Sigmoid colon (tissue), 6 donors: ENCODE measurements at regions not wholly inside any gene's neighbourhood (a gene's known extent, or its start where the extent isn't known, plus 50 kb on each side); places are given as distances from the start of the nearest gene placed in this dataset.
"Not testable (repeated sequence)": the region's sequence is repeated elsewhere in the genome, so short reads cannot be mapped to it uniquely, and the experiment has no call there.

Source experiments
- DNase-seq: peaks from one replicate; pipeline ENCODE4 v3.0.0-alpha.2; 2019
- H3K27ac ChIP-seq, 4 donors: fragments of 200-600 bp; sonication (generic); one replicate each; pipeline ENCODE4 v1.5.1; 2016 to 2019; ENCODE audit warnings: mild to moderate bottlenecking in 1 of 4
- H3K27me3 ChIP-seq, 3 donors: fragments of 200-600 bp; sonication (generic); one replicate each; pipeline ENCODE4 v1.5.1; 2019; ENCODE audit warnings: mild to moderate bottlenecking in 1 of 3
- H3K36me3 ChIP-seq, 4 donors: fragments of 200-600 bp; sonication (generic); one replicate each; pipeline ENCODE4 v1.5.1; 2016 to 2019
- H3K4me1 ChIP-seq, 4 donors: fragments of 200-600 bp; sonication (generic); one replicate each; pipeline ENCODE4 v1.5.1; 2017 to 2019
- H3K4me3 ChIP-seq, 4 donors: fragments of 200-600 bp; sonication (generic); one replicate each; pipeline ENCODE4 v1.5.1; 2017 to 2019; ENCODE audit warnings: mild to moderate bottlenecking in 2 of 4, moderate library complexity in 1 of 4
- H3K9me3 ChIP-seq, 4 donors: fragments of 200-600 bp in 3 of 4; sonication (generic) in 3 of 4; one replicate each; pipeline versions ENCODE4 v1.5.1 to v1.6.1; 2013 to 2019
- EP300 ChIP-seq, 4 donors: sonication (generic); formaldehyde crosslinking; IDR thresholded peaks; one replicate each; pipeline ENCODE4 v1.6.1; 2017; ENCODE audit warnings: antibody characterized with exemption in 4 of 4
- POLR2A ChIP-seq, 2 donors: fragments of 450-650 bp; IDR thresholded peaks; one replicate each; pipeline ENCODE4 v1.6.1; 2016; ENCODE audit warnings: antibody characterized with exemption in 2 of 2, mild to moderate bottlenecking in 2 of 2, moderate library complexity in 2 of 2
- POLR2AphosphoS5 ChIP-seq, 4 donors: sonication (generic); formaldehyde crosslinking; IDR thresholded peaks; one replicate each; pipeline ENCODE4 v1.6.1; 2017; ENCODE audit warnings: antibody characterized with exemption in 4 of 4
- WGBS, 2 donors: extraction: QIAGEN DNeasy Blood & Tissue Kit; methylation state at CpG; one replicate each; pipeline ENCODE4 v1.1.7; 2013; 5-methylcytosine and 5-hydroxymethylcytosine counted together
- intact Hi-C: fragments of 100-400 bp; cut with DNase I; formaldehyde crosslinking; loops from one replicate; pipeline ENCODE4 v1.15.1; 2023
- TF ChIP-seq, protein P1 (sequence below), 4 experiments: fragments of 450-650 bp in 3 of 4; fragments of 200-600 bp in 1 of 4; IDR thresholded peaks; one replicate each; pipeline ENCODE4 v1.5.1; 2016 to 2019; ENCODE audit warnings: antibody characterized with exemption in 4 of 4, mild to moderate bottlenecking in 3 of 4, moderate library complexity in 2 of 4
- donor health status: healthy with polysubstance abuse.
- donor health status: healthy.

DNA sequence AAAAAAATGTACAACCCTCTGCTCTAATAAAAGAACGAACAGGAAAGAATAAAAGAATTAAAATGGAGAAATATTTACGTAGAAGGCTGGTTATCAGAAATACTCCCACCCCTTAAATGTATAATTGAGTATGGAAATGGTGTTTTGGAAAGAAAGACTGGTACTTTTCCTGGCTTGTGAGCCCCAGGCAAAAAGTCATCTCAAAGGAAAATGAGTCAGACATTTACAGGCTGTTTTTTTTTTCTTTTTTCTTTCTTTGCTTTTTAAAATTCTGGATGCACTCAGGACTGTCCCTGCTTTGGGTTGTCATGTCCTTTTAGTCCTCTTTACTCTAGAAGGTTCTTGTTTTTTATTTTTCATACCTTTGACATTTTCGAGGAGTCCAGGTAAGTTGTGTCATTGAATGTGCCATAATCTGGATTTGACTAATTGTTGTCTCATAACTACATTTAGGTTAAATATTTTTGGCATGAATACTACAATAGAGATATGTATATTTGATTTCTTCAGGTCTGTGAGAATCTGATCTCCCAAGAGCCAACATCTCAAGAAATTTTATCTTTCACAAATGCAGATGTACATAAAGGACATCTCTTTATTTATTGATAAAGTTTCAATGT lies 313.0 kb upstream of the GLI3 start:
- Histone ChIP-seq H3K27ac (no peak overlapping the region), H3K36me3 (no peaks in the 10 kb centered on the region), H3K4me3 (no peak overlapping the region), H3K27me3 (no peaks in the 10 kb centered on the region), H3K9me3 (peaks cover 0 to 4% (median under 1%) of the 10 kb centered on the region in 4 donors), H3K4me1 (peaks cover 0 to 16% (median 7%) of the 10 kb centered on the region in 4 donors)
- DNase-seq: no peak
- TF ChIP-seq EP300 (IDR thresholded peaks at IDR 0.05) (no peak), POLR2AphosphoS5 (IDR thresholded peaks at IDR 0.05) (no peak), POLR2A (IDR thresholded peaks at IDR 0.05) (no peak)
- TF ChIP-seq, protein P1, sequence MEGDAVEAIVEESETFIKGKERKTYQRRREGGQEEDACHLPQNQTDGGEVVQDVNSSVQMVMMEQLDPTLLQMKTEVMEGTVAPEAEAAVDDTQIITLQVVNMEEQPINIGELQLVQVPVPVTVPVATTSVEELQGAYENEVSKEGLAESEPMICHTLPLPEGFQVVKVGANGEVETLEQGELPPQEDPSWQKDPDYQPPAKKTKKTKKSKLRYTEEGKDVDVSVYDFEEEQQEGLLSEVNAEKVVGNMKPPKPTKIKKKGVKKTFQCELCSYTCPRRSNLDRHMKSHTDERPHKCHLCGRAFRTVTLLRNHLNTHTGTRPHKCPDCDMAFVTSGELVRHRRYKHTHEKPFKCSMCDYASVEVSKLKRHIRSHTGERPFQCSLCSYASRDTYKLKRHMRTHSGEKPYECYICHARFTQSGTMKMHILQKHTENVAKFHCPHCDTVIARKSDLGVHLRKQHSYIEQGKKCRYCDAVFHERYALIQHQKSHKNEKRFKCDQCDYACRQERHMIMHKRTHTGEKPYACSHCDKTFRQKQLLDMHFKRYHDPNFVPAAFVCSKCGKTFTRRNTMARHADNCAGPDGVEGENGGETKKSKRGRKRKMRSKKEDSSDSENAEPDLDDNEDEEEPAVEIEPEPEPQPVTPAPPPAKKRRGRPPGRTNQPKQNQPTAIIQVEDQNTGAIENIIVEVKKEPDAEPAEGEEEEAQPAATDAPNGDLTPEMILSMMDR (IDR thresholded peaks at IDR 0.05): no peak
- intact Hi-C loops: no loop called here
- 59 to 66% methylated on average over 3 of the region's 3 CpGs for WGBS, 2 donors

DNA sequence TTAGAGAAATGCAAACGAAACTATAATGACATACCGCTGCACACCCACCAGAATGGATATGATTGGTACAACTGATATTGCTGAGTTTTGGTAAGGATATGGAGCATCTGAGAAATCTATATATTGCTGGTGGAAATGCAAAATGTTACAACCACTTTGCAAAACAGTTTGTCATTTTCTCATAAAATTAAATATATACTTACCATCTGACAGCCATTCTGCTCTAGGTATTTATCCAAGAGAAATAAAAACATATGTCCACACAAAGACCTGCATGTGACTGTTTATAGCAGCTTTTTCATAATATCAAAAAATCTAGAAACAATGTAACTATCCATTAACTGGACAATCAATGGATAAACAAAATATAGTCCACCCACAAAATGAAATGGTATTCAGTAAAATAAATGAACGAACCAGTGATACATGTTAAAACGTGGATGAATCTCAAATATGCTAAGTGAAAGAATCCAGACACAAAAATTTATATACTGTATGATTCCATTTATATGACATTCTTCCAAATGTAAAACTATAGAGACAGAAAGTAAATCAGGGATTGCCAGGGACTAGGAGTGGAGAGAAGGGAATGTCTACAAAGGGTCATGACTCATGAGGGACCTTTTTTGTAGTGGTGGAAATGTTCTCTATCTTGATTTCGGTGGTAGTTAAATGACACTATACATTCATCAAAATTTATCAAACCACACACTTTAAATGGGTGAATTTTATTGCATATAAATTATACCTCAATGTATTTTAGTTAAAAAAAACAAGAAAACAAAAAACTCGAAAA lies 312.0 kb upstream of the GLI3 start:
- Histone ChIP-seq H3K9me3 (no peaks in the 10 kb centered on the region), H3K27me3 (no peaks in the 10 kb centered on the region), H3K27ac (no peak overlapping the region), H3K4me1 (peaks cover 0 to 16% (median 7%) of the 10 kb centered on the region in 4 donors), H3K4me3 (no peak overlapping the region), H3K36me3 (no peaks in the 10 kb centered on the region)
- DNase-seq: no peak
- TF ChIP-seq POLR2AphosphoS5 (IDR thresholded peaks at IDR 0.05) (no peak), EP300 (IDR thresholded peaks at IDR 0.05) (no peak), POLR2A (IDR thresholded peaks at IDR 0.05) (no peak)
- TF ChIP-seq, protein P1 (IDR thresholded peaks at IDR 0.05): no peak
- intact Hi-C loops: no loop called here
- WGBS, 2 donors: 83 to 86% methylated on average over 6 of the region's 6 CpGs

DNA sequence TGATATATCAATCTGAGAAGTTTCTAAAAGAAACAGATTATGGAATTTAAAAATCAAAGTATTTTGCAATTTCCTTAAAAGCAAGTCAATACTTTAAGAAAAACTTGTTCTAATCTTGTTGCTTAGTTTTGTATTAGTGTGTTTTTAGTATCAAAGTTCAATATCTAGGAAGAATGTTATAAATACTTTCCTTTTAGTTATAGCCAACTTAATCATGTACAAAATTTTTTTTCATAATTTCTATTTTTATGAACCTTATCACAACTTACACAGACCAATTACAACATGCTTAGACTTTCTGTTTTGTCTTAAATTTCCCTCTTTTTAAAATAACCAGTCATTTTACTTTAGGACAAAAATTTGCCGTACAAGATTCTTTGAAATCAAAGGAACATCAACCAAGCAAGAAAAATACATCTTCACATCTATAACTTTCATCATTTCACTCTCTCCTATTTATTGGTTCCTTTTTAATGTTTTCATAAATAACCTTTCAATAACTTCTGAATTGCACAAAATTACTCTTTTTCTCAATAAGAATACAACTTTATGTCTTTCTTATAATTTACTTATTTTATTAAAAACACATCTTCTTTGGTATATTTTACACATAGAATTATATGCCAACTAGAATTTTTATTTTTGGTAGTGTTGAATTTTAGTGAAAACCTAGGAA lies 308.2 kb upstream of the GLI3 start:
- no peak for DNase-seq
- Histone ChIP-seq H3K4me1 (peaks cover 0 to 5% (median 0%) of the 10 kb centered on the region in 4 donors), H3K27me3 (no peaks in the 10 kb centered on the region), H3K9me3 (no peaks in the 10 kb centered on the region), H3K27ac (no peak overlapping the region), H3K4me3 (no peak overlapping the region), H3K36me3 (no peaks in the 10 kb centered on the region)
- intact Hi-C loops: no loop called here
- 91% methylated on average over 1 of the region's 1 CpG for WGBS, 2 donors
- no peak for TF ChIP-seq EP300 (IDR thresholded peaks at IDR 0.05)
- TF ChIP-seq POLR2AphosphoS5 (IDR thresholded peaks at IDR 0.05): no peak
- TF ChIP-seq POLR2A (IDR thresholded peaks at IDR 0.05): no peak
- TF ChIP-seq, protein P1 (IDR thresholded peaks at IDR 0.05): no peak

DNA sequence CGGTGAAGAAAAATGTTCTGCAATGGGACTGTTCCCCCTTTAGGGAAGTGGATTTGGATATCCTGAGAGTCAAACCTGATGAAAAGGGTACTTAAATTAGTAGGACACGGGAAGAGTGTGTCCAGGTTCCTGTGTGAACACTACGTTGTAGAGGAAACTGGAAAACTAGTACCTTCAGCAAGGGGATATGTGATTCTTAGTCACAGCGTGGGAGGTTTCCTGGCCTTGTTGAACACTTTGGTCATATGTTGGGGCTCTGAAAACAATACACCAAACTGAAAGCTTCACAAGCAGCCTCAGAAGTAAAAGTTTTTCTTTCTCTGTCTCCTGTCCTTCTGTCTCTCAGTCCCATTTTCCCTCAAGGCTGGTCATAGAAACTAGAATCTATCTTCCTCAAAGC lies 306.9 kb upstream of the GLI3 start:
- H3K27ac ChIP-seq: no peak overlapping the region
- intact Hi-C loops: no loop called here
- no peaks in the 10 kb centered on the region for H3K27me3 ChIP-seq
- peaks cover 0 to 1% (median 0%) of the 10 kb centered on the region in 4 donors for H3K4me1 ChIP-seq
- no peaks in the 10 kb centered on the region for H3K9me3 ChIP-seq
- no peaks in the 10 kb centered on the region for H3K36me3 ChIP-seq
- TF ChIP-seq POLR2A (IDR thresholded peaks at IDR 0.05): no peak
- no peak for TF ChIP-seq EP300 (IDR thresholded peaks at IDR 0.05)
- TF ChIP-seq POLR2AphosphoS5 (IDR thresholded peaks at IDR 0.05): no peak
- TF ChIP-seq, protein P1 (IDR thresholded peaks at IDR 0.05): no peak
- H3K4me3 ChIP-seq: no peak overlapping the region
- no peak for DNase-seq
- 75 to 81% methylated on average over 4 of the region's 4 CpGs for WGBS, 2 donors

DNA sequence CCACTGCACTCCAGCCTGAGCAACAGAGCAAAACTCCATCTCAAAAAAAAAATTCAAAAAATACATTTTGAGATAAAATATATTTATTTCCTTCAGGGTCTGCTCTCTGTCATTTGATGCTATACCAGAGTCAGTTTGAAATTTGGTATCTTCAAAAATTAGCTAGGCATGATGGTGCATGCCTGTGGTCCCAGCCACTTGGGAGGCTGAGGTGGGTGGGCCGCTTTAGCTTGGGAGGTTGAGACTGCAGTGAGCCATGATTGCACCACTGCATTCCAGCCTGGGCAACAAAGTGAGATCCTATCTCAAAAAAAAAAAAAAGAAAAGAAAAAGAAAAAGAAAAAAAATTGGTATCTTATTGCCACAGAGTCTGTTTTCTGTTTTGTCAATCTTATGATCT lies 305.4 kb upstream of the GLI3 start:
- H3K27ac ChIP-seq, H3K4me1 ChIP-seq, H3K4me3 ChIP-seq, H3K36me3 ChIP-seq, DNase-seq, H3K9me3 ChIP-seq, intact Hi-C loops, H3K27me3 ChIP-seq: not testable (repeated sequence)
- 44 to 95% methylated on average over 1 of the region's 1 CpG for WGBS, 2 donors
